K562 (cell line): ENCODE measurements at regions not wholly inside any gene's neighbourhood (a gene's known extent, or its start where the extent isn't known, plus 50 kb on each side); places are given as distances from the start of the nearest gene placed in this dataset.

Source experiments
- ATAC-seq: fragments of 200-7000 bp; cut with Tn5 transposase; 3 replicates; pipeline ENCODE4 v1.9.1; 2020; ENCODE audit warnings: moderate library complexity
- BruUV-seq: library from RNA; stranded (reverse); fragments of 400-500 nt; replicated peaks from 2 replicates; lab custom pipeline; 2021; lab: Mats Ljungman, UMichigan
- CTCF ChIA-PET: fragments of 300-600 bp; formaldehyde crosslinking; extraction: SDS; loops from one replicate; lab custom pipeline; 2021; ENCODE audit warnings: low intra/inter-chr PET ratio; lab: Yijun Ruan, JAX
- POLR2A ChIA-PET: fragments of 300-600, 350-650 bp; sonication (Branson Sonifier 250); formaldehyde crosslinking; extraction: SDS; loops from one replicate; lab custom pipeline; 2021; ENCODE audit warnings: antibody characterized with exemption, inconsistent platforms; lab: Yijun Ruan, JAX
- DNase-seq, 4 experiments: peaks; one replicate each; pipeline versions ENCODE4 v3.0.0 to v3.0.0-alpha.2; 2011 to 2018; ENCODE audit warnings: low spot score in 3 of 4, mixed read lengths in 3 of 4; ENCODE audit errors: extremely low read depth in 1 of 4
- FAIRE-seq: peaks from 2 replicates; lab custom pipeline; 2011; peaks lifted over from hg19 to GRCh38; lab: Jason Lieb, UNC
- H2AFZ ChIP-seq: 2 replicates; pipeline ENCODE4 v1.6.0; 2011; ENCODE audit warnings: low read depth, low read length, control low read depth, inconsistent platforms
- H3K27ac ChIP-seq: fragments of 200-600 bp; 3 replicates; pipeline ENCODE4 v1.8.0; 2011; ENCODE audit warnings: low read depth, mild to moderate bottlenecking, control low read depth, inconsistent platforms, low read length, moderate library complexity, mixed read lengths; ENCODE audit errors: extremely low read depth
- H3K27me3 ChIP-seq, 2 experiments: fragments of 300-600 bp in 1 of 2; 2 replicates in 1 of 2; 3 replicates in 1 of 2; pipeline versions ENCODE4 v1.6.0 to v1.8.0; 2011; ENCODE audit warnings: inconsistent platforms in 2 of 2, low read length in 2 of 2, mild to moderate bottlenecking in 1 of 2, mixed read lengths in 1 of 2, moderate library complexity in 1 of 2; ENCODE audit not compliant: control insufficient read depth in 2 of 2, insufficient read depth in 2 of 2
- H3K36me3 ChIP-seq: fragments of 300-600 bp; 3 replicates; pipeline ENCODE4 v1.8.0; 2011; ENCODE audit warnings: mild to moderate bottlenecking, low read length, inconsistent platforms; ENCODE audit not compliant: control insufficient read depth, insufficient read depth
- H3K4me1 ChIP-seq, 2 experiments: fragments of 200-600 bp in 1 of 2; replicated peaks in 1 of 2; 2 replicates in 1 of 2; 3 replicates in 1 of 2; pipeline versions ENCODE4 v1.5.1 to v1.8.0; 2011; ENCODE audit warnings: inconsistent platforms in 2 of 2, low read length in 2 of 2, mild to moderate bottlenecking in 1 of 2, mixed read lengths in 1 of 2, moderate library complexity in 1 of 2; ENCODE audit not compliant: control insufficient read depth in 2 of 2, insufficient read depth in 2 of 2
- H3K4me2 ChIP-seq: 2 replicates; pipeline ENCODE4 v1.6.1; 2011; ENCODE audit warnings: low read length, control low read depth, inconsistent platforms, mixed read lengths; ENCODE audit not compliant: insufficient read depth
- H3K4me3 ChIP-seq: fragments of 200-600 bp; sonication (generic), shearing (Covaris generic); 2 replicates; pipeline ENCODE4 v1.5.1; 2016; ENCODE audit warnings: control low read depth, inconsistent platforms
- H3K79me2 ChIP-seq: fragments of 200-600 bp; 3 replicates; pipeline ENCODE4 v1.8.0; 2011; ENCODE audit warnings: low read length, inconsistent platforms; ENCODE audit not compliant: control insufficient read depth, insufficient read depth
- H3K9ac ChIP-seq, 2 experiments: 2 replicates each; pipeline versions ENCODE4 v1.6.0 to v1.6.1; 2011; ENCODE audit warnings: low read depth in 2 of 2, low read length in 2 of 2, control low read depth in 1 of 2, inconsistent platforms in 1 of 2, mild to moderate bottlenecking in 1 of 2, mixed read lengths in 1 of 2; ENCODE audit not compliant: insufficient read depth in 1 of 2
- H3K9me1 ChIP-seq: one replicate; pipeline ENCODE4 v1.6.0; 2011; ENCODE audit warnings: inconsistent platforms, mild to moderate bottlenecking, low read length, moderate library complexity; ENCODE audit not compliant: control insufficient read depth, insufficient read depth
- H3K9me3 ChIP-seq: replicated peaks from 2 replicates; pipeline ENCODE4 v1.5.1; 2011; ENCODE audit warnings: low read depth, low read length, inconsistent platforms; ENCODE audit not compliant: control insufficient read depth, insufficient read depth
- H4K20me1 ChIP-seq: replicated peaks from 2 replicates; pipeline ENCODE4 v1.6.1; 2011; ENCODE audit warnings: low read length, inconsistent platforms, mixed read lengths; ENCODE audit not compliant: control insufficient read depth, insufficient read depth
- ATF6 ChIP-seq: sonication (generic); formaldehyde crosslinking; IDR thresholded peaks from 2 replicates; pipeline ENCODE4 v1.4.0; 2020; ENCODE audit warnings: mild to moderate bottlenecking, missing genetic modification reagents
- HDAC6 ChIP-seq: IDR thresholded peaks from 2 replicates; pipeline ENCODE4 v1.6.1; 2012; ENCODE audit warnings: low read depth, mild to moderate bottlenecking, control low read depth, inconsistent platforms, low read length, moderate library complexity
- KLF13 ChIP-seq: fragments of 450-650 bp; IDR thresholded peaks from 2 replicates; pipeline ENCODE4 v1.6.1; 2016; ENCODE audit warnings: missing genetic modification characterization, low read depth, mild to moderate bottlenecking, missing compliant biosample characterization, moderate library complexity, borderline replicate concordance
- MCM3 ChIP-seq: fragments of 450-650 bp; IDR thresholded peaks from 2 replicates; pipeline ENCODE4 v1.6.1; 2016
- SIRT6 ChIP-seq: IDR thresholded peaks from one replicate; pipeline ENCODE4 v1.6.1; 2012; ENCODE audit warnings: low read depth, mild to moderate bottlenecking, control low read depth, inconsistent platforms, low read length, moderate library complexity
- ZBTB9 ChIP-seq: fragments of 450-650 bp; formaldehyde crosslinking; IDR thresholded peaks from 2 replicates; pipeline ENCODE4 v1.4.0; 2020; ENCODE audit warnings: mild to moderate bottlenecking, moderate library complexity
- ZNF407 ChIP-seq: fragments of 450-650 bp; IDR thresholded peaks from 2 replicates; pipeline ENCODE4 v1.6.1; 2016; ENCODE audit warnings: low read depth
- ZNF586 ChIP-seq: fragments of 450-650 bp; formaldehyde crosslinking; conservative IDR thresholded peaks from 2 replicates; pipeline ENCODE4 v1.4.0; 2020; ENCODE audit warnings: mild to moderate bottlenecking, moderate library complexity
- WGBS: fragments of 100-300 bp; shearing (Covaris generic); methylation state at CpG from one replicate; pipeline ENCODE4 v1.1.6; 2016; ENCODE audit warnings: low coverage, mixed read lengths; ENCODE audit not compliant: insufficient coverage; ENCODE audit errors: missing lambda C conversion rate; 5-methylcytosine and 5-hydroxymethylcytosine counted together
- in situ Hi-C: fragments of 300-500 bp; cut with MboI; formaldehyde crosslinking; loops from 4 replicates; pipeline ENCODE4 v1.15.0; 2018; ENCODE audit warnings: inconsistent platforms, mixed read lengths
- intact Hi-C: fragments of 100-400 bp; cut with micrococcal nuclease; formaldehyde crosslinking; loops from 2 replicates; pipeline ENCODE4 v1.14.2; 2022

- no peak for DNase-seq
- intact Hi-C loops (no loop called here), in situ Hi-C loops (no loop called here)
- ATAC-seq: no peak
- Histone ChIP-seq H3K9me3 (no peaks in the 10 kb centered on the region), H4K20me1 (no peaks in the 10 kb centered on the region; the same call in 1 of the 2 replicates), H3K27me3 (peaks cover 19 to 84% of the 10 kb centered on the region in 2 experiments), H3K9ac (no peak overlapping the region), H3K4me2 (no peak overlapping the region), H3K36me3 (no peaks in the 10 kb centered on the region), H3K9me1 (no peaks in the 10 kb centered on the region), H3K27ac (no peak overlapping the region), H2AFZ (no peak overlapping the region), H3K4me3 (no peak overlapping the region), H3K79me2 (no peaks in the 10 kb centered on the region), H3K4me1 (peaks cover 0 to 5% of the 10 kb centered on the region in 2 experiments; a peak in 2 of 5 replicates)
- ChIA-PET CTCF (no interaction called here), POLR2A (no interaction called here)
- no peak for FAIRE-seq
- 1% methylated on average over 21 of the region's 22 CpGs for WGBS
- BruUV-seq: no TSS peak
- no peak for TF ChIP-seq ZBTB9 (CRISPR knock-in tag)
- TF ChIP-seq ZNF407: no peak
- TF ChIP-seq KLF13 (tag): no peak
- TF ChIP-seq ATF6: no peak
- TF ChIP-seq SIRT6: no peak
- no peak for TF ChIP-seq MCM3
- no peak for TF ChIP-seq ZNF586
- TF ChIP-seq HDAC6: no peak
These were observed 107.7 kb upstream of the LRPAP1 start for GRCh38 chr4:3639613-3640586.
